GM19239 (cell line): ENCODE measurements at regions not wholly inside any gene's neighbourhood (a gene's known extent, or its start where the extent isn't known, plus 50 kb on each side); places are given as distances from the start of the nearest gene placed in this dataset.

Experiments used
- DNase-seq: peaks from one replicate; pipeline ENCODE4 v3.0.0; 2011; ENCODE audit warnings: low spot score; ENCODE audit not compliant: insufficient read length
- FAIRE-seq: peaks from 2 replicates; lab custom pipeline; 2011; peaks lifted over from hg19 to GRCh38; lab: Jason Lieb, UNC

DNA sequence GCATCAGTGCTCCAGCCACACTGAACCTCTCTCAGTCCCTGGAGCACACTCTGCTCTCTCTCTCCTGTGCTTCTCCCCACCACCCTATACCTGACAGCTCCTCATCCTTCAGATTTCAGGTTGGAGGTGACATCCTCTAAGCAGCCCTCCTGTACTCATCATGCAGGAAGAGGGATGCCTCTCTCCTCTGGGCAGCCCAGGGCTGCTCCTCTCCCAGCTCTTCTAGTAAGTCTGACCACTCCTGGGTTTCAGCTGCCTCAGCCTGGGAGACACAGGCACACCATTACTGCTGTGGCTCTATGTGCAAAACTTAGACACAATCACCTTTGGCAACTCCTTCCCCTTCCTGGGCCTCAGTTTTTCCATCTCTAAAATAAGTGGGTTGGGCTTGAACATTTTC lies 232.4 kb upstream of the BRINP1 start:
- DNase-seq (no peak), FAIRE-seq (no peak)

GRCh38 chr9:119597499-119597898 lies 228.3 kb upstream of the BRINP1 start:
- no peak for DNase-seq
- FAIRE-seq = no peak

DNA sequence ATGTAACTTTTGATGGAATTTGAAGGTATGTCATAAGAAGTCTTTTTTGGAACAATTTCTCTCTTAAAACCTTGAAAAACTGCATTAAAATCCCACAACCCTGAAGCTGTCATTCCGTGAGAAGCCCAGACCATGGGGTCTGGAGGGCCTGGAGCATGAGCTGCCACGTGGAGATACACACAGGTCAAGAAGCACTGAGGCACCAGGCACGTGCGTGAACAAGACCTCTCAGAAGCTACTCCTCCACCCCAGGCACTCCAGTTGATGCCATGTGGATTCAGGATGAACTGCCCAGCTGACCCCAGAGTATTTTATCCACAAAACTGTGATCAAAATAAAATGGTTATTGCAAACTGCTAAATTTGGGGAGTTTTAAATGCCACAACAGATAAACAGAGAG lies 227.5 kb upstream of the BRINP1 start:
- FAIRE-seq (no peak), DNase-seq (no peak)

- FAIRE-seq = no peak
- DNase-seq = no peak
Observed at GRCh38 chr9:119588874-119589744, 219.9 kb upstream of the BRINP1 start.

DNA sequence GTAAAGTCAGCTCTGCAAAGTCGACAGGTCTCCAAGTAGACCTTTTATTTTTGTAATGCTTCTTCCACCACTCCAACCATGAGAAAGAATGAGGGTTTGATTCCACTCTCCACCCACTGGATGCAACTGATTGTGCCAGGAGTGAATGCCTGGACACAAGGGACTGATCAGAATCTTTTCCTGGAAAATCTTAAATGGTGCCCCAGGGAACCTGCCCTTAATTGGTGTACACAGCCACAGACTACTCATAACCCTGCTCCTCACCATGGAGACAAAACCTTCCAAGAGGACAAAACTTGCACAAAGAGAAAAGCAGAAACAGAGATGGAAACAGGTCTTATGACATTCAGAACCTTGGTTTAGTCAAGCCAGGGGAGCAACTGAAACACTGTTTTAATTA lies 208.6 kb upstream of the BRINP1 start:
- DNase-seq (no peak), FAIRE-seq (no peak)

GRCh38 chr9:119559986-119560385 lies 190.8 kb upstream of the BRINP1 start:
- no peak for FAIRE-seq
- DNase-seq = no peak

- DNase-seq (no peak), FAIRE-seq (no peak)
Observed at GRCh38 chr9:119559056-119559455, 189.8 kb upstream of the BRINP1 start.

- DNase-seq = peak; percentile 46
- peak; percentile 77 for FAIRE-seq
Observed at GRCh38 chr9:119556129-119556875, 187.1 kb upstream of the BRINP1 start.

GRCh38 chr9:119544492-119544891 lies 175.3 kb upstream of the BRINP1 start:
- no peak for FAIRE-seq

GRCh38 chr9:119537138-119537537 lies 167.9 kb upstream of the BRINP1 start:
- no peak for DNase-seq
- FAIRE-seq = no peak

More at GRCh38 chr9:119544492-119544891, 175.3 kb upstream of the BRINP1 start:
- DNase-seq = no peak

DNA sequence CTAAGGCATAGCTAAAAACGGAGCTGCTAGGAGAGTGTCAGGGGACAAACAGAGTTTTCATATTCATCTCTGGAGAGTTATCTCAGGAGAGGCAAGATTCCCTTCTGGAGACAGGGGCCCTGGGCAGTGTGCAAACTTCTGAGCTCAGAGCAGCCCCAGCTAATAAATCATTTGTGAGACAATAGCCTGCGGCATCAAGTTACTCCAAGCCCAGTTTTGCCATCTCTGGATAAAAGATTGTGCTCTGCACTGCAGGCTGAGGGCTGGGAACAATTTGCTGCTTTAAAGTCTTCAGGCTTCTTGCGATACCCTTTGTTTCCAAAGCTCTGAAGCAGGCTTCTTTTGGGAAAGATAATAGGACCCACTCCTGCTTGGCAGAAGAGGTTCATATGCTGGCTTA lies 164.3 kb upstream of the BRINP1 start:
- DNase-seq (no peak), FAIRE-seq (no peak)

DNA sequence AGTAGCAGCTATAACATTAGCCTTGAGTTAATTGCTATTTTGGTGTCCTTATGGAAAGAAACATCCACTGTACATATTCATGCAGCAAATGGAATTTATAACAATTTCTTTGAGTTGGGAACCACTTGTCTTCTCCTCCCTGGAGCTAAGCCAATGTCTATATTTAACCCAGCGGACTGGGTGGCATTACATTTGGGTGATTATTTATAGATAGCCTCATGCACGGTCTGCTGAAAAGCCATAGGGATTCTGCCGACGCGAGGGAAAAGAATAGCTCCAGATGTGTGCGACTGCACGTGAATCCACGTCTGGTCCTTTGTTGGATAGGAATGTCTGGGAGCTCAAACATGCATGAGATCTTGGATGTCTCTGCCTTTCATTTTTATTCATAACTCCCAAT lies 157.5 kb upstream of the BRINP1 start:
- FAIRE-seq = no peak
- DNase-seq = no peak

GRCh38 chr9:119523508-119523907 lies 154.3 kb upstream of the BRINP1 start:
- DNase-seq = no peak
- no peak for FAIRE-seq

DNA sequence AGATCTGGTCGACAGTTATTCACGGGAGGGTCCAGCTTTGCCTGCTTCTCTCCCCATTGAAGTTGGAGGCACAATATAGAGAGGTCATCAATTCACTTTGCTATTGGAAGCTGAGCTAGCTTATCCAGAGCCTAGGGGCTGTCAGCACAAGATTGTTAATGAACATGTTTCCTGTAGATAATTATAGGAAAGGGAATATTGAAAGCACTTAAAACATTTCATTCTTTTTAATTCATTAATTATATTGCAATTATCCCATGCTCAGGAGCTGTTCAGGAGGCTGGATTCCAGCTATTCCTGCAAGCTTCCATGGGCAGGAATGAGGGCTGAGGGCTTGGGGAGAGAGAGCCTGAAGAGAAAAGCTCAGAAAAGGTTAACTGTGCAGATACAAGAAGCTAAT lies 153.1 kb upstream of the BRINP1 start:
- DNase-seq (no peak), FAIRE-seq (no peak)

- DNase-seq (no peak), FAIRE-seq (no peak)
Observed at GRCh38 chr9:119509291-119509905, 140.2 kb upstream of the BRINP1 start.

DNA sequence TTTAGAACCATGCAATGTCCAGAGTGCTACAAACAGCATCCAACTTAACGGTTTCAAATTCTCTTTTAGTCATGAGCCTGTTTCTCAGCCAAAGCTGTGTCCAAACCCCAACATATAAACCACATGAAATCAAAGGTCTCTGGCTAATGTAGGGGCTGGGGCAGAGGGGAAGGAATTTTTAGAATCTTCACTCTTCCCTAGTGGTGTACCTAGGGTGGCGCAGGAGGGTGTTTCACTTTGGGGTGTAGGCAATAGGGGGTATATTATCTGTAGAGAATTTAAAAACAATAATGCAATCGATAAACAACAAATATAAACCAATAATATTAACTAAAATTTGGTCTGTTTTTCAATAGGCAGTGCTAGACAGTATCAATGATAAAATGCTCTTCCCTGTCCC lies 132.1 kb upstream of the BRINP1 start:
- no peak for DNase-seq
- no peak for FAIRE-seq

- FAIRE-seq = no peak
- DNase-seq = no peak
Observed at GRCh38 chr9:119500072-119500771, 131.0 kb upstream of the BRINP1 start.

DNA sequence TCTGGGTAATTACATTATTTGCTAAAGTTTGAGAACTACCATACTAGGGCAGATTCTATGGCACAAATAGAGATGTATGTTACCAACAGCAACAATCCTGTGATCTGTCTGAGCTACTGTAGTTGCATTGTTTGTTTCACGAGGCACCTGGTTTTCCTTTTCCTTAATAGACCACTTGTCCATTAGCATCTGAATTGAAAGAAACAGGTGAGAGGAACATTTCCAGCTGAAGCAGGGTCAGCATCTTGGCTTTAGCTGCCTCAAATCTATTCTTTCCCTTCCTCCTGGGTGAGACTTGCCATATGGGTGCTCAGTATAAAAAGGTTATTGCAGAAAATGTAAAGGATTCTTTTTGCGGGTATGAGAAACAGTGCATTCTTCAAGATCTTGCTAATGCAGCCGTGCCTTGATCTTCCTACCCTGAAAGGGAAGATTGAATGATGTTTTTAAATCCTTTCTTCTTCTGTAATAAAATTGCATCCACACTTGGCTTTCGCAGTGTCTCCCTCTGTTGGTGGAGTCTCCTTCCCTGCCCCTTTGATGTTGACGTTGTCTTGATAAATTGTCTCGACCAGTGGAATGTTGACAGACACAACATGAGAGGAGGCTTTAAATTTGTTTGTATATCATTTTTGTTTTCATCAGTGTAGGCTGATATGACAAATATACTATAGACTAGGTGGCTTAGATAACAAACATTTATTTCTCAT lies 118.0 kb upstream of the BRINP1 start:
- no peak for FAIRE-seq

DNA sequence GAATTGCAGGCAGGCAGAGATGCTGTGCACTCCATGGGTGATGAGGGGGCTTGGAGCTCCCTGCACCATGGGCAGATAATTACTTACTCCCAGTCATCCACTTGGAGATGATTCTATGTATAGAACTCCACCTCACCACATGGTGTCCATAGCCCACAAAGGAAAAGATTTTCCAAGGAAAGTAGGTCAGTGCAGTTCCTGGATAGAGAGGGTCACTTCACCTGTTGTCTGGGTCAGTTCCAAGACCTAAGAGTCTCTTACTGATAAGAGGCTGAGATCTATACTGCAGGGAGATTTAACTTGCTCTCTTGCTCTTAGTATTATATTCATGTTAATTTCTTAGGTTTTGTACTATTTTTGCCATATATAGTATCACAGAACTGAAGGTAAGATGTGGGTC lies 113.9 kb upstream of the BRINP1 start:
- FAIRE-seq (no peak), DNase-seq (no peak)

More for the DNA sequence above, 118.0 kb upstream of the BRINP1 start:
- DNase-seq = no peak

- DNase-seq (no peak), FAIRE-seq (no peak)
Observed at GRCh38 chr9:119477197-119477596, 108.0 kb upstream of the BRINP1 start.
